GM12872 (cell line): ENCODE measurements at regions not wholly inside any gene's neighbourhood (a gene's known extent, or its start where the extent isn't known, plus 50 kb on each side); places are given as distances from the start of the nearest gene placed in this dataset.

ENCODE experiments used
- TF ChIP-seq, protein P1 (sequence below): IDR thresholded peaks from 3 replicates; pipeline ENCODE4 v1.5.1; 2011; ENCODE audit warnings: low read depth, mild to moderate bottlenecking, low read length, moderate library complexity; ENCODE audit not compliant: insufficient read depth

DNA sequence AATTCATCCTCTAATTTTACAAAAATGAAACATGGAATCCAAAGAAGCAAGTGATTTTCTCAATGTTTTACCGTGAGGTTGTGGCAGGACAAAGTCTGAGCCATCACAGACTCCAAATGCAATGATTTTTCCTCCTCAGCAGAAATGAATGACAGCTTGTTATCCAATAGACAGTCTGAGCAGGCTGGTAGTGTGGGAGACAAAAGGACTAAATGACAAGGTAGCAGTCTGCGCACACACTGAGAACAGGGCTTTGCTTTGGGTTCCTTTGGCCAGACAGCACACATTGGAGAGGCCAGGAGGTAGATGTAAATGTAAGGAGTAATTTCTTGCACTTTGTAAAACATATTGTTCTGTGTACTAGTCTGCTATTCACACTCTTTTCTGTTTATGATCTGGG is 50.3 kb upstream of the RGPD4 start:
- TF ChIP-seq, protein P1, sequence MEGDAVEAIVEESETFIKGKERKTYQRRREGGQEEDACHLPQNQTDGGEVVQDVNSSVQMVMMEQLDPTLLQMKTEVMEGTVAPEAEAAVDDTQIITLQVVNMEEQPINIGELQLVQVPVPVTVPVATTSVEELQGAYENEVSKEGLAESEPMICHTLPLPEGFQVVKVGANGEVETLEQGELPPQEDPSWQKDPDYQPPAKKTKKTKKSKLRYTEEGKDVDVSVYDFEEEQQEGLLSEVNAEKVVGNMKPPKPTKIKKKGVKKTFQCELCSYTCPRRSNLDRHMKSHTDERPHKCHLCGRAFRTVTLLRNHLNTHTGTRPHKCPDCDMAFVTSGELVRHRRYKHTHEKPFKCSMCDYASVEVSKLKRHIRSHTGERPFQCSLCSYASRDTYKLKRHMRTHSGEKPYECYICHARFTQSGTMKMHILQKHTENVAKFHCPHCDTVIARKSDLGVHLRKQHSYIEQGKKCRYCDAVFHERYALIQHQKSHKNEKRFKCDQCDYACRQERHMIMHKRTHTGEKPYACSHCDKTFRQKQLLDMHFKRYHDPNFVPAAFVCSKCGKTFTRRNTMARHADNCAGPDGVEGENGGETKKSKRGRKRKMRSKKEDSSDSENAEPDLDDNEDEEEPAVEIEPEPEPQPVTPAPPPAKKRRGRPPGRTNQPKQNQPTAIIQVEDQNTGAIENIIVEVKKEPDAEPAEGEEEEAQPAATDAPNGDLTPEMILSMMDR, result no peak
